Tibial nerve (tissue), 4 donors: ENCODE measurements at regions not wholly inside any gene's neighbourhood (a gene's known extent, or its start where the extent isn't known, plus 50 kb on each side); places are given as distances from the start of the nearest gene placed in this dataset.

Experiments used
- EP300 ChIP-seq, 2 donors: sonication (generic); formaldehyde crosslinking; IDR thresholded peaks; one replicate each; pipeline ENCODE4 v1.6.1; 2017; ENCODE audit warnings: antibody characterized with exemption in 2 of 2, mild to moderate bottlenecking in 1 of 2
- TF ChIP-seq, protein P1 (sequence below), 5 experiments: fragments of 200-600 bp in 3 of 5; fragments of 450-650 bp in 2 of 5; sonication (generic) in 3 of 5; IDR thresholded peaks; one replicate each; pipeline ENCODE4 v1.5.1; 2016 to 2019; ENCODE audit warnings: antibody characterized with exemption in 5 of 5, mild to moderate bottlenecking in 3 of 5, moderate library complexity in 2 of 5

- TF ChIP-seq, protein P1, sequence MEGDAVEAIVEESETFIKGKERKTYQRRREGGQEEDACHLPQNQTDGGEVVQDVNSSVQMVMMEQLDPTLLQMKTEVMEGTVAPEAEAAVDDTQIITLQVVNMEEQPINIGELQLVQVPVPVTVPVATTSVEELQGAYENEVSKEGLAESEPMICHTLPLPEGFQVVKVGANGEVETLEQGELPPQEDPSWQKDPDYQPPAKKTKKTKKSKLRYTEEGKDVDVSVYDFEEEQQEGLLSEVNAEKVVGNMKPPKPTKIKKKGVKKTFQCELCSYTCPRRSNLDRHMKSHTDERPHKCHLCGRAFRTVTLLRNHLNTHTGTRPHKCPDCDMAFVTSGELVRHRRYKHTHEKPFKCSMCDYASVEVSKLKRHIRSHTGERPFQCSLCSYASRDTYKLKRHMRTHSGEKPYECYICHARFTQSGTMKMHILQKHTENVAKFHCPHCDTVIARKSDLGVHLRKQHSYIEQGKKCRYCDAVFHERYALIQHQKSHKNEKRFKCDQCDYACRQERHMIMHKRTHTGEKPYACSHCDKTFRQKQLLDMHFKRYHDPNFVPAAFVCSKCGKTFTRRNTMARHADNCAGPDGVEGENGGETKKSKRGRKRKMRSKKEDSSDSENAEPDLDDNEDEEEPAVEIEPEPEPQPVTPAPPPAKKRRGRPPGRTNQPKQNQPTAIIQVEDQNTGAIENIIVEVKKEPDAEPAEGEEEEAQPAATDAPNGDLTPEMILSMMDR (IDR thresholded peaks at IDR 0.05), result no peak
- no peak for TF ChIP-seq EP300 (IDR thresholded peaks at IDR 0.05)
These were observed 639.4 kb upstream of the TBL1XR1 start for GRCh38 chr3:177836671-177837070.
